NCI-H2196 (cell line): ENCODE measurements at regions not wholly inside any gene's neighbourhood (a gene's known extent, or its start where the extent isn't known, plus 50 kb on each side); places are given as distances from the start of the nearest gene placed in this dataset.
"Not testable (repeated sequence)": the region's sequence is repeated elsewhere in the genome, so short reads cannot be mapped to it uniquely, and the experiment has no call there.

ENCODE experiments used
- DNase-seq: peaks from one replicate; lab custom pipeline; 2025; ENCODE audit not compliant: unreplicated experiment; lab: John Stamatoyannopoulos, UW

DNA sequence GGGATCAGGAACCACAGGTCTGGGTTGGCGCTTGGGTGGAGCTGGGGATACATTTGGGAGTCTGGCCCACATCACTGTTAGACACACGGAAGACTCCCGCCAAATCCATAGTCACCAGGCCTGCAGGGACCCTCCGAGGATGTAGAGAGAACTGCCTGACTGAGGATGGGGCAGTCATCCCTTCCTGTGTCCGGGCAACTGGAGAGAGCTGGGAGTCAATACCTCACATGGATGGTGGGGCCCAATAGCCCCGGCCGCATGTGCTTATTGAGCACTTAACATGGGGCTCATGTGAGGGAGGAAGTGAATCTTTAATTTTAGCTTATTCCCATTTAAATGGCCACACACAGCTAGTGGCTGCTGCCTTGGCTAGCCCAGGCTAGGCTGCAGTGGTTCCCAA lies 124.5 kb downstream of the TLR5 start:
- no peak for DNase-seq

DNA sequence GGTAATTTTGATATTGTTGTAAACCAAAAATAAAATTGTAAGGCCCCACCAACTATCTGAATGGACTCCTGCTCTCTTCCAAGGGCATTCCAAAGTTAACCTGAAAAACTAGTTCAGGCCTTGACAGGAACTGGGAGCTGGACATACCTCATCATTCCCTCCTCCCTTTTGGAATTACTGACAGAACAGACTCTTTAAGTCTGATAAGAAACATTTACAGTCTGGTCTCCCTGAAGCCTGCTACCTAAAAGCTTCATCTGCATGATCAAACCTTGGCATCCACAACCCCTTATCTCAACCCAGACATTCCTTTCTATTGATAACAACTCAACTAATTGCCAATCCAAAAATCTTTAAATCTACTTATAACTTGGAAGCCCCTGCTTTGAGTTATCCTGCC lies 123.8 kb downstream of the TLR5 start:
- DNase-seq: no peak

DNA sequence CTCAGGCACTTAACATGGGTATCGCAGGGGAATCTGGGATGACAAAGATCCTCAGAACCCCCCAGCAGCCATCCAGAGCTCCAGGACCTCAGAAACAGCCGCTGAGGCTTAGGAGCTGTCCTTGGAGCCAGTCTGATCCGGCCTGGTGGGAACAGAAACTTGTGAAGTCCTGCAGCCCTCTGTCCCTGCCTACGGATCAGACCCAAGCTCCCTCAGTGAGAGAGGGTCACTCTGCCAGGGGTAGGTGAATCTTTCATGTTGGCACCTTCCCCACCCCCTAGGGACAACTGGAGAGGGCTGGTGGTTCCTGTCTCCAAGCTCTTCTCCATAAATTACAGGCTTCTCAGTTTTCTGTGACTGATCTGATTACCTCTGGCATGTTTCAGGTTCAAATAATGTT lies 122.3 kb downstream of the TLR5 start:
- no peak for DNase-seq

DNA sequence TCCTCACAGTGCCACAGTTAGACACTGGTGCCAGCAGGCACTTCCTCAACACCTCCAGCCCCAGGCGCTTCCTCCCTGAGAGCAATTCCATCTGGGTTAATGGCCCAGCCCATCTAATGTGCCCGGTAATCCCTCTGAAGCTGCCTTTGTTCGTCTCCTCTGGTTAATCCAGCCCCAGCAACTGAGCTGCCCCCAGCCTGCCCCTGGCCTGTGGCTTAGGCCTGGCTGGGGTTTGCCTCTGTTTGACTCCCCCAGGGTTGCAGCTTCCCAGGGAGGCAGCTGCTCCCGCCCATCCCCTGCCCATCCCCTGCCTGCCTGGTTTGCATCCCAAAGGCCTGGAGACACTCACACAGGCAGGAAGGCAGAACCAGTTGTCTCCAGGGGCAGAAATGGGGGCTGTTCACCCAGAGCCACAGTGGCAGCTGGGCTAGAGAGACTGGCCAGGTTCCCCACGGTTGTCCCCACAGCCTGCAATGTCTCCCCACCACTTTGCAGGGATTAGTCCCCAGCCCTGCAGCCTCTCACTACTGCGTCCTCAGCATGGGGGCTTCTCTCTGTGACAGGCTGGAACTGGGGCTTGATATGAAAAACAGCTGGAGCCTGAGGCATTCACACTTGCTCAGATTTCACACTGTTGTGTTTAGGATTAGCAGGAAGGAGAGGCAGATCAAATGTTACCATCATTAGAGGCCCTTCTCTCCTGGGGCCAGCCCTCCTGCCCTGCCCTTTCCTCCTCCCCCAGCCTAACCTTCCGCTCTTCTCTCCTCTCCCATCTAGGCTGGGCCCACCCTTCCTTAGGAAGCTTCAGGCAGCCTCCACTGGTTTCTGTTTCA lies 120.2 kb downstream of the TLR5 start:
- no peak for DNase-seq

DNA sequence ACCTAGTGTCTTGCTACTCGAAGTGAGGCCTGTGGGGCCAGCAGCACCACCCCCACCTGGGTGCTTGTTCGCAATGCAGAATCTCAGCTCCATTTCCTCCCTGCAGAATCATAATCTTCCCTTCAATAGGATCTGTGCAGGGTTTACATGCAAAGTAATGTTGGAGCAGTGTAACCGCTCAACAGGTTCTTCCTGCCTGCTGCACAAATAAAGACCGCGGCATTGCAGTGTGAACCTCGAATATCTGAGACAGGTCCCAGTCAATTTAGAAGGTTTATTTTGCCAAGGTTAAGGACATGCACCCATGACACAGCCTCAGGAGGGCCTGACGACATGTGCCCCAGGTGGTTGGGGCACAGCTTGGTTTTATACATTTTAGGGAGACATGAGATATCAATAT lies 119.2 kb downstream of the TLR5 start:
- no peak for DNase-seq

DNA sequence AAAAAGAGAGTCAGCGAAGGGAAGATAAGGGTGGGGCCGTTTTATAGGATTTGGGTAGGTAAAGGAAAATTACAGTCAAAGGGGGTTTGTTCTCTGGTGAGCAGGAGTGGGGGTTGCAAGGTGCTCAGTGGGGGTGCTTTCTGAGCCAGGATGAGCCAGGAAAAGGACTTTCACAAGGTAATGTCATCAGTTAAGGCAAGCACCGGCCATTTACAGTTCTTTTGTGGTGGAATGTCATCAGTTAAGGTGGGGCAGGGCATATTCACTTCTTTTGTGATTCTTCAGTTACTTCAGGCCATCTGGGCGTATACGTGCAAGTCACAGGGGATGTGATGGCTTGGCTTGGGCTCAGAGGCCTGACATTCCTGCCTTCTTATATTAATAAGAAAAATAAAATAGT lies 118.6 kb downstream of the TLR5 start:
- not testable (repeated sequence) for DNase-seq

DNA sequence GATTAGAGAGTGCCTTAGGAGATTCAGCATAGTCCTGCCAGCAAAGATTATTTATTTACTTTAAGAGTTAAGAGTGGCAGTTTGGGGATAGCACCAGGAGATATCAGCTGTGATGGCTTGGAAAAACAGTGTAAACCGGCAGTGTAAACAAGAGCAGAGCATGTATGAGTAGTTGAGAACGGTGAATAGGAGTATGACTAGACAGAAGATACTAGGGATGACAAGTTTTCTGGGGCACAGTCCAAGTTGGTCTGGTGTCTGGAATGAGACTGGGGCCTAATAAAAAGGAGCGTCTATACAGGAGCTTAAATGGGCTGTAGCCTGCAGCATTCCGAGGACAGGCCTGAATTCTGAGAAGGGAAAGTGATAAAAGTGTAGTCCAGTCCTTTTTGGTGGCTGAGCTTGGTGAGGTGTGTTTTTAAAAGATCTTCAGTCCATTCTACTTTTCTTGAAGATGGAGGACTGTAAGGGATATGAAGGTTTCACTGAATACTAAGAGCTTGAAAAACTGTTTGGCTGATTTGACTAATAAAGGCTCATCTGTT lies 117.8 kb downstream of the TLR5 start:
- DNase-seq: not testable (repeated sequence)

DNA sequence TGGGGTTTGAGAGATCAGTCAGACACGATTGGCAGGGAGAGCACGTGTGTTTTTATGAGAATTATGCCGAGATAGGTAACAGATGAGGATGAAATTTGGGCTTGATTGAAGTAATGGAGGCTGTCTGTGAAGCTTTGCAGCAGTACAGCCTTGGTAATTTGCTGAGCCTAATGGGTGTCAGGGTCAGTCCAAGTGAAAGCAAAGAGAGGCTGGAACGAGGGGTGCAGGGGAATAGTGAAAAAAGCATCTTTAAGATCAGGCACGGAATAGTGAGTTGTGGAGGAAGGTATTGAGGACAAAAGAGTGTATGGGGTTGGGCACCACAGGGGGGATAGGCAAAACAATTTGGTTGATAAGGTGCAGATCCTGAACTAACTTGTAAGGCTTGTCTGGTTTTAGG lies 116.4 kb downstream of the TLR5 start:
- DNase-seq: not testable (repeated sequence)

DNA sequence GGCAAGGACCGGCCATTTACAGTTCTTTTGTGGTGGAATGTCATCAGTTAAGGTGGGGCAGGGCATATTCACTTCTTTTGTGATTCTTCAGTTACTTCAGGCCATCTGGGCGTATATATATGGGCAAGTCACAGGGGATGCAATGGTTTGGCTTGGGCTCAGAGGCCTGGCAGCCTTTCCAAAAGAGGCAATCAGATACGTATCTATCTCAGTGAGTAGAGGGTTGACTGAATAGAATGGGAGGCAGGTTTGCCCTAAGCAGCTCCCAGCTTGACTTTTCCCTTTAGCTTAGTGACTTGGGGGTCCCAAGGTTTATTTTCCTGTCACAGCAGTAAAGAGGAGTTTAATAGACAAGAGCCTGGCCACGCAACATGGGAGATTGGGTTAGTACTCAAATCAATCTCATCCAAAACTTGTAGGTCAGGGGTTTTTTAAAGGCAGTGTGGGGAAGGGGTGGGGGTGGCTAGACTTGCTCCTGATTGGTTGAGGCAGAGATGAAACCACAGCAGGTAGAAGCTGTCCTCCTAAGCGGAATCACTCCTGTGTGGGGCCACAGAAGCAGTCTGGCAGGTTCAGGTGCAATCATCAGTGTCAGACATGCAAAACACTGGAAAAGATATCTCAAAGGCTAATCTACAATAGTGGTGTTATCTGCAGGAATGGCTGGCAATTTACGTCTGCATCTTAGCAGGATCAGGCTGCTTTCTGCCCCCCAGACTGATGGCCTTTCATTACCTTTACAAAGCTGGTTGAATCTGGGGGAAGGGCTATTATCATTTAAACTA lies 112.9 kb downstream of the TLR5 start:
- no peak for DNase-seq

DNA sequence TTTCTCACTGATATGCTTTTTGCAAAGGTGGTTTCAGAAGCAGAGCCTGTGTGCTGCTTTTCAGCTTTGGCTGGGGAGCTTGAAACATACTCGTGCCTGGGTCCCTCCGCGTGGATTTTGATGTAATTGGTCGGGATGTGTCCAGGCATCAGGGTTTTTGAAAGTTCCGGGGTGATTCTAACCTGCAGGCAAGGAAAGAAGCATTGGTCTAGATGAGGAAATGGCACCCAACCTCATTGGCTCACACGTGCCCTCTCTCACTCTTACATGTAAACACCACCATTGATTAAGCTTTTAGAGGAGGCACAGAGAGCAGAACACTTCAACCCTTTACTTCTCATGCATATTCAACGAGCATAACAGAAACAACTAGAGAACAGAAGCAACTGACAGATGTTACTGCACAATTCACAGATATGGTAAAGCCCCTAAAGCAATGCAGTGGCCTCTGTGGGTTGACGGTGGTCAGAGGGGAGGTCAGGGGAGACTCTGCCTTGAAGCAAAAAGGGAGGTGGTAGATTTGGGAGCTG lies 112.1 kb downstream of the TLR5 start:
- no peak for DNase-seq

DNA sequence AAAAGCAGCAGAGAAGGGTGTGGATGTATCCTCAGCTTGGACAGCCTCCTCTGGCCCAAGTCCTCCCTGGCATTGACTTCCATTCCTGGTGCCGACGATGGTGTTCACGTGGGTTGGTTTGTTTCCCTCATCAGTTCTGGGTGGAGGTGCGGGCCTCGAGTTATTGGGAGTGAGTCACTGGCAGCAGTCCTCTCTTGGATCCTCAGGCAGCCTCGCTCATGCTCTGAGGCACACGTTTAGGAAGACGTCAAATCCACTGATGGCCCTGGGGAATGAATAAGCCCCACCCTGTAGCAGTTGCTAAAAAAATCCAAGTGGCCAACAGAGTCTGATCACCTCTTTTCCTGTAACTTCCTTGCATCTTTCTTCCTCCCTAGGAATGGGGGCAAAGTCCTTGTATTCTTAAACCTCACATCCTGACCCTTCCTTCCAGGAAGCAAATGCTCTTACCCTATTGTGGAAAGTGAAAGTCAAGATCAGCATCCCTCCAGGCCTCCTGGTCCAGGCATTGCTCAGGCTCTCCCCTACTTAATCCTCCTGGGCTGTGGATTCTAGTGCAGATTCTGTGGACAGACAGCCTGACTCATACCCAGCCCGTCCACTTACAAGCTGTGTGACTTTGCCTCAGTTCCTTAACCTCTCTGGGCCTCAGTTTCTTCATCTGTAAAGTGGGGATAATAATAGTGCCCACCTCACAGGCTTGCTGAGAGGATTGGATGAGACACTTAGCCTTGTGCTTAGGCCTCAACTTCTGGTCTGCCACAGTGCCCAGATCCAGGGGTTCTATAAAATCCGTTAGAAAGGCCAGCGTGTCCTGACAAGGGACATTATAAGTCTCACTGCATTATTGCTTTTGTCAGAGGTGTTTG lies 111.1 kb downstream of the TLR5 start:
- no peak for DNase-seq

DNA sequence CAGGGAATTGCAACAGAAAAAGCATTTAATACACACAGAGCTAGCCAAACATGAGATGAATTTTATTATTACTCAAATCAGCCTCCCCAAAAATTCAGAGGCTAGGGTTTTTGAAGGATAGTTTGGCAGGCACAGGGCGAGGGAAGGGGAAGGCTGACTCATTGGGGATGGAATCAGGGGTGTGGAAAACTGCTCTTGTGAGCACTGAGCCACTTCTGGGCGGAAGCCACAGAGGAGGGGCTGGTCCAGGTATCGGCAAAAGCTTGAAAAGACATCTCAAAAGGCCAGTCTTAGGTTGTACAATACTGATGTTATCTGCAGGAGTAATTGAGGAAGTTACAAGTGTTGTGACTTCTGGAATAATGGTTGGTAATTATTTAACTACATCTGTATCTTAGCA lies 109.4 kb downstream of the TLR5 start:
- DNase-seq: no peak

DNA sequence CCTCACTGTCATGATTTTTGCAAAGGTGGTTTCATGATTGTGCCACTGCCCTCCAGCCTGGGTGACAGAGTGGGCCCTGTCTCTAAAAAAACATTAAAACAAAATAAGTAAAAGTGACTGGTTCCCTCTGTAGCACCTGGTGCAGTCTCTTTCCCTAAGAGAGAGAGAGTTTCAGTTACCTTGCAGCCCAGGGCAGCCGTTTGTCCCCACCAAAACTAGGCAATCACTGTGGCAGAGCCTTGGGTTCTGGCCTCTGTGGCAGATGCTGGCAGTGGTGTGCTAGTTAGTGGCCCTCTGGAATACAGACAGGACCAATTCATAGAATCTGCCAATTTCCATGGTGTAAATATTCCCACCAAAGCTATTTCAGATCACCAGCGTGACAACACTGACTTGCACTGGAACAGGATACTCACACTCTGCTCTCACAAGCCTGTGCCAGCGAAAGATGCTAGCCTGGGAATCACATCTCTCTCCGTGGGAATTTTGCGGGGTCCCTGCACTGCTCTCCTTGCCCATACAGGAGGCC lies 108.7 kb downstream of the TLR5 start:
- no peak for DNase-seq

DNA sequence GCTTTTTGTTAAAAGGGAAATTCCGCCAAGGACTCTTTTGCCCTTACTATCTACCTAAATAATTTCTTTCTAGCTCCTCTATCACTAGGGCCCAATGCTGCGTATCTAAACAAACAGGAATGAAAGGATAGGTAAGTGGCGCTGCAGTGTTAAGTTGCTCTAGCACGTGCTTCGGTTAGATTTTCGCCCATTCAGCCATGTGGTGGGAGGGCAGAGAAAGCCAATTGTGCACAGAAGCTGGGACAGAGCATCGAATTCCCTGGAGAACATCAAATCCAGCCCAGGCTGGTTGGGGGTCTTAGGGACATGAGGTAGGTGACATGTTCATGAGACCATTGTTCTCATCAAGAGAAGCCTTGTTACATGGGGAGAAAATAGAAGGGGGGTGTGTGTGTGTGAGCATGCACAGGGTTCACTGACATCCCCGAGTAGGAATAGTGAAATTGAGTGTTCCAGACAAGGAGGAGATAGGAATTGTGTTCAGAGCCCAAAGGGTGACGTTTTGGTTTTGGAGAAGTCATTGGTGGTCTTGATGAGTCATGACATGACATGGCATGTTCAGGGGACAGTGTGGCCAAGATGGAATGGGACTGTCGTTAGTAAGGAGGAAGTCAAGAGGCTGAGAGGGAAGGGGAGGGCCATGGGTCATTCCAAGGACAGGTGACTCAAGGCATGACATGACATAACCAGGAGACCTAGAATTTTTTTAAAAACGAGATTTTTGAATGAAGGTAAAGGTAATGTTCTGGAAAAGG lies 107.1 kb downstream of the TLR5 start:
- no peak for DNase-seq

DNA sequence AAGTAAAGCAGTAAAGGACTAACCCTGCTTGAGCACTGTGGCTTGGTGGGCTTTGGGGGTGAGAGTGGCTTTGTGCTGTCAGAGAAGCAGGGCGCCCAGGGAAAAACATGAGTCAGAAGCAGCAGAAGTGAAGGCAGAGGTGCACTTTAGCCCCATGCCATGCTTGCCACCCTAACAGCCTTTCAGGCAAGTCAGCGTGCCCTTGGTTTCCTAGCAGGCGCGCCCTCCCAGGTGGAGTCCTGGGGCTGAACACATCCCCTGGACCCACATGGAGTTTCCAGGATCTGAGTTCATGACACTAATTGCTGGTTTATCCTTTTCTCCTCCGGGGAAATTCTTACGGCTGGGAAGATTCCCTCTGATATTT lies 106.6 kb downstream of the TLR5 start:
- DNase-seq: no peak

DNA sequence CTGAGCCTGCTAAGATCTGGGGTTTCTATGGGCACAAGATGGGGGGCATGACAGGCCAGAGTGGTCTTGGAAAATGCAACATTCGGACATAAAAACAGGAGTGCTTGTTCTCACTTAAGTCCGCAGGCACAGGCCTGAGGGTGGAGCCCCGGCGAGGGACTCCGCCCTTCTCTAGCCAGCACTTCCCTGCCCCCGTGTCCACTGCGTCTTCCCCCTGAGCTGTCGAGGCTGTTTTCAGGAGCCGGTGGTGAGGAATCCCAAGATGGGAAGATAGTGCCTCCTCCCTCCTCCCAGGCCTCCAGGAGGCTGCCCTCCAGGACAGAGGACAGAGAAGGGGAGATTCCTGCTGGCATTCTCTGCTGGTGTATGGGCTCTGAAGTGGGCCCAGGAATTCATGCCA lies 105.2 kb downstream of the TLR5 start:
- no peak for DNase-seq

DNA sequence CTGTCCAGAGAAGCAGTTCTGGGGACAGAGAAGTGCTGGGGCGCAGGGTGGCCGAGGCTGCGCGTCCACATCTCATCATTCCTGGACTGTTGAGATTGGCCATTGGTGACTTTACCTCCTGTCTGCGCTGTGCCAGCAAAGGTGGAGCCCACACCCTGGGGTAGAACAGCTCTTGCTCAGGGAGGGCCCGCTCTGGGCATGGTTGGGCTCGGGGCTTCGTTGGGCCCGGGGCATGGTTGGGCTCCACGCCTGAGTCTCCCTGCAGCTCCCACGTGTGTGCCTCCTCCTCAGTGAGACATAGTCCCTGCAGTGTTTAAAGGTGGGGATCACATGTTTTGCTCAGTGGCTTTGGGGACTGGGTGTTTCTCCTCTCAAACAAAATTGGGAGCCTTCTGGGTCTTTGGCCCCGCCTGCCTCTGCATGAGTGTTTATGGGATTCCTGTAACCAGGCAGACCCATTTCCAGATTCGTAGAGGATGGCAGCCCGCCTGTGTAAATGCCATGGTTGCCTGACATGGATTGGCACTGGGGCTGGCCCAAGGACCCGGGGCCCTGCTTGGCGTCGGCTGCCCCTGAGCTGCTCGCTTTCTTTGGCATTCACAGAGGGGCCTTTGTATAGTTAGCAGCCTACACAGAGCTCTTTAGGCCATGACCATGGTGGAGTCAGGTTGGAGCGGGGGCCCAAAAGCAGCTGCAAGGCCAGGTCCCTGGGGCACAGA lies 104.6 kb downstream of the TLR5 start:
- no peak for DNase-seq

DNA sequence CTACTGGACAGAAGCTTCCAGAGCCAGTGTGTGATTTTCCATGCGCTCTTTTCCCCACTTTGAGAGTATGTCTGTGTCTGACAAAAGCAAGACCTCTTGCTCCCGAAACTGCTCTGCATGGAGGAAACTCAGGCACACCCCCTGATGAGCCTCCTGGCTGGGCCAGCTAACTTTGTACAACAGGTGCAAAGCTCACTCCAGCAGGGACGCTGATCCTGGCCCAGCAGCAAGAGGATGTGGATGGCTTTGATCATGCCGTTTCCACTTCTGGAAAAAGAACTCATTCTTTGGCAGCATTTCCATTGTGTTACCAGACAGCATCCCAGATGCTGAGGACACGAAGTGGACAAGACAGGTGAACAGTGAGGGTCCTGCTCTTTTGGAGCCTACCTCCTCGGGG lies 103.1 kb downstream of the TLR5 start:
- no peak for DNase-seq

DNA sequence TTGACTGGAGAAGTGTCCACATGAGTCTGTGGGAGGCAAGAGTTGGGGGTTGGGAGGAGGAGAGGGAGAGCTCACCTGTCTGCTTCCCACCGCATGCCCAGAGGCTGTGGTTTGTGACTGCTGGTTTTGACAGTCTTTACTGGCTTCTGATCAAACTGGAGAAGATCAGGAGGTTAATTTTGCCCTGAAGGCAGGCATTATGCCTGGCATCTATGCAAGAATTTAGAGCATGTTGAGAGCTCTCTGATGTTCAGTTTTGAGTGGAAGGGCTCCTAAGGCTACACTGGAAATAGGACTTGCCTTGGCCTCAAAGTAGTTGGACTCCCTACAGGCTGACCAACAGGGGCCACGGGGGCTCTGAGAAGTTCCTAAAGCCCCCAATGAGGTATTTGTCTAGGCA lies 101.6 kb downstream of the TLR5 start:
- no peak for DNase-seq
